HG03280 (cell line): ENCODE measurements at regions not wholly inside any gene's neighbourhood (a gene's known extent, or its start where the extent isn't known, plus 50 kb on each side); places are given as distances from the start of the nearest gene placed in this dataset.
"Not testable (repeated sequence)": the region's sequence is repeated elsewhere in the genome, so short reads cannot be mapped to it uniquely, and the experiment has no call there.

Source experiments
- ATAC-seq: cut with Tn5 transposase; IDR thresholded peaks from one replicate; pipeline ENCODE4 v1.9.1; 2021; ENCODE audit warnings: mild to moderate bottlenecking, moderate library complexity; ENCODE audit not compliant: unreplicated experiment

- ATAC-seq = no peak
Measured at GRCh38 chr13:78098249-78098648, 179.6 kb upstream of the EDNRB start.

GRCh38 chr13:78096221-78096620, 177.6 kb upstream of the EDNRB start:
- no peak for ATAC-seq

DNA sequence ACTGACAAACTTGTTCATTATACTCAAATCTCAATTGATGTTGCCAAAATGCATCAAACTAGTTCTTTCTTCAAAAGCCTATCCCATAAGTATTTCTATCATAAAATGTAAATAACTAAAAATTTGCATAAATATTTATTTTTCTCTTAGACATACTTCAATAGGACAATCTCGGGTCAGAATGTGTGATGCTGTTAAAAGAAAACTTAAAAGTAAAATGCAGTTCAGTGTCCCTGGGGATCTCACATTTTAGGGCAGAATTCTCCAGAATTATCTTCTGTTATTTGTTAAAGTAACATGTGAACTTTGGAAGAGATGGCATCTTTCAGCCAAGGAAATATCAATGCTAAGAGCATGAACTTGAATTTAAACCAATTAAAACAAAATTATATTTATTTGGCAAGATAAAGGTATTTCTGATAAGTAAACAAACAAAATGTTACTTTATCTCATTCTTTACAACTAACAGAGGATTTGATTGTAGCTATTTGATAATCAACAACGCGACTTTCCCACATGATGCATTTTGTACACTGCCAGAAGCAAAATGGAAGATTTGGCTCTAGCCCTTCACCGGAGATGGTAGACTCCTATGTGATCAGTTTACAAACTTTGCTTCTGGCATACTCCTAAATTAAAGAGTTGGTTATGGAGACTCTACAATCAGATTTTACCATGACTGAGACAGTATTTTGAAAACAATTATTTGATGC, 169.5 kb upstream of the EDNRB start:
- no peak for ATAC-seq

GRCh38 chr13:78085434-78086225, 167.0 kb upstream of the EDNRB start:
- no peak for ATAC-seq

GRCh38 chr13:78084401-78084800, 165.8 kb upstream of the EDNRB start:
- ATAC-seq = no peak

DNA sequence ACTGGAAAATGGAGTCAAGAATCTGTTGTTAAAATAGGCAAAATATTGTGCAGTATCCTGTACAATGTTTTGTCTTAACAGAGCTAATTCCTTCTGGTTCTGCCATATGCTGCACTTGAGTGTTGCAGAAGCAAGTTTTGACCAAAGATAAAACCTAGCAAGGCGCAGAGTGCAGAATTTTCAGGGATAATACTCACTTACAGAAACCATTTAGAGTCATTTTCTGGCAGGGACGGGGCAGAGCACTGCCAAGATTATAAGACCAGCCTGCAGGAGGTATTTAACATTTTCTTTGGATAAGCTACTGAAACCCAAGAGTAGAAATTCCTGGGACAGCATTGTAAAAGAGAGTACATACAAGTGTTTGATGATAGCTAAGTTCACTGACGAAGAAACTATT, 159.5 kb upstream of the EDNRB start:
- no peak for ATAC-seq

DNA sequence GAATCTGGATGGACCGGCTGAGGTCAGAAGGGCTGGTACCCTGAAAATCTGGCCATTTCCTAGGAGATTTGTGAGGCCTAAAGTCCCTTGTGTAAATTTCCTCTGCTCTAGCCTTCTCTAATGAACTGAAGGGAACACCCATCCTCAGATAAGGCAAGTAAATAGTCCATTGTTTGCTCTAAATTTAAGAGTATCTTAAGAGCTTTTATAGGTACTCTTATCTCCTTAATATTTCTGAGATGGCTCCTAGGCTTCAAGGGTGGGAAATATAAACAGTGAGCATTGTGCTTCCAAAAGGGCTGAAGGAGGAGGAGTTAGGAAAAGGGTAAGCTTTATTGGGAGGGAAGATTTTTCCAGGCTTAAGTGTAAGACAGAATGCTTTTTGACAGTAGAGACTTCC, 148.7 kb upstream of the EDNRB start:
- ATAC-seq = no peak

DNA sequence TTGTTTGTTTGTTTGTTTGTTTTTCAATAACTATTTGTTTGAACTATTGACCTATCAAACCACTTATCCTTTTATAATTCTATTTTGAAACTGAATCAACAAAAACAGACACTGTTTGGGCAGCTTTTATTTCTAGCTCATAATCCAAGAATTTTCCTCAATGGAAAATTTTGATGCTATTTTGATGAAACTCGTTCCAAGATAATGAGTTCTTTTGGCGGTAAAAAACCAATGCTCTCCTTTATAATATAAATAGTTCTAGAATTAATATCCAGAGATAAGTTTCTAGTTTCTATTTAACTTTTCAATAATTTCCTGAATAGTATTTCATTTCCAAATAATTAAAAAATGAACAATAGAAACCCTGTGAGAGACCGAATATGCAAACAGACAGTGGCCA, 146.5 kb upstream of the EDNRB start:
- no peak for ATAC-seq

- no peak for ATAC-seq
Measured at GRCh38 chr13:78061806-78062205, 143.2 kb upstream of the EDNRB start.

DNA sequence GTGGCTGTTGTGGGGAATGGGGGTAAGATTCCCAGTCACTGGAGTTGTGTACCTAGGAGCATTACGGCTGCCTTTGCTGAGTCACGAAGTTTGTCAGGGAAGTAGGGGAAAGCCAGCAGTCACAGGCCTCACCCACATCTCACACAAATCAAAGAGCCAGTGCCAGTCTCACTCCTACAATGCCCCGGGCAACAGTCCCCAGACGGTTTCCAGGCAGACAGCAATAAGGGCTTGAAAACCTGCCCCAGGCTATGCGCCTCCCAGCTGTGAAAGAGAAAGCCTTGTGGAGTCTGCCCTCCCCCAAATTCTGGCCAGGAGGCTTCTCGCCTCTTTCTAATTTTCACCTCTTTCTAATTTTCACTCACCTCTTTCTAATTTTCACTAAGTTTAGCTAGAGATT, 142.3 kb upstream of the EDNRB start:
- ATAC-seq = no peak

DNA sequence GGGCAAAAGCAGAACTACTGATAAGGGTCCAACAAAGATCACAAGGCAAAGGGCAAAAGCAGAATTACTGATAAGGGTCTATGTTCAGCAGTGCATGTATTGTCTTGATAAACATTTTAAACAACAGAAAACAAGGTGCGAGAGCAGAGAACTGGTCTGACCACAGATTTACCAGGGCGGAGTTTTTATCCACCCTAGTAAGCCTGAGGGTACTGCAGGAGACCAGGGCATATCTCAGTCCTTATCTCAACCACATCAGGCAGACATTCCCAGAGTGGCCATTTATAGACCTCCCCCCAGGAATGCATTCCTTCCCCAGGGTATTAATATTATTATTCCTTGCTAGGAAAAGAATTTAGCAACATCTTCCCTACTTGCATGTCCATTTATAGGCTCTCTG, 138.2 kb upstream of the EDNRB start:
- not testable (repeated sequence) for ATAC-seq

DNA sequence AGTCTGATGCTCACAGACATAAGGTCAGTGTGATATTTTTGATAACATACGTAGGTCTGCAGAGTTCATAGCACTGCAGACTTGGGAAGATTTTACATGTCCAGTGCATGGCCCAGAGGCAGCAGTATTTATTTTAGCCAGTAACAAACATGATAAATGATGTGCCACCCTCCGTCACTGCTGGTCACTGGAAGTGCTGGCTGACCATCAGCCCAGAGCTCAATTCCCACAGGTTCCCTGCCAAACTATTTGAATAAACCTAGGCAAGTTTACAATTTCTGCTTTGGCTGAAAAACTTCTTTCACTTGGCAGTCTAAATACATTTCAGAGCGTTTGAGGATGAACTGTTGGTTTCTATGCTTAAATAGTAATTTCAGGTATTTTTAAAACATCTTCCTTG, 135.5 kb upstream of the EDNRB start:
- no peak for ATAC-seq

GRCh38 chr13:78047151-78047550, 128.5 kb upstream of the EDNRB start:
- ATAC-seq = no peak

DNA sequence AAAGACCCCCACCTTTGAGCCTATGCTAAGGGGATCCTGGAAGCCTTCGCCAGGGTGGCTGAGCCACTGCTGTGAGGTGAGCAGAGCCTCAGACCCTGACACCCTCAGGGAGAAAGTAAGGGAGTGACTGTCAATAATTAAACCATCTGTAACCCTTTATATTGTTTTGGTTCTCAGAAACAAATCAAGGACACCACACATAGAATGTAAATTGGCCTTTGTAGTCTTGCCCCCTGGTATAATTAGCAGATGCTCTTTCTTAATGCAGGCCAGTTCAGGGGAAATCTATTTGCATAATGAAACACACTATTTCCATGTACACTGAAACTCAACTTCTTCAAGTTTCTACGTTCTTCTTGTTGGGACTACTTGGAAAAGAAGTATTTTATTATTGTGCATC, 127.7 kb upstream of the EDNRB start:
- ATAC-seq = no peak

DNA sequence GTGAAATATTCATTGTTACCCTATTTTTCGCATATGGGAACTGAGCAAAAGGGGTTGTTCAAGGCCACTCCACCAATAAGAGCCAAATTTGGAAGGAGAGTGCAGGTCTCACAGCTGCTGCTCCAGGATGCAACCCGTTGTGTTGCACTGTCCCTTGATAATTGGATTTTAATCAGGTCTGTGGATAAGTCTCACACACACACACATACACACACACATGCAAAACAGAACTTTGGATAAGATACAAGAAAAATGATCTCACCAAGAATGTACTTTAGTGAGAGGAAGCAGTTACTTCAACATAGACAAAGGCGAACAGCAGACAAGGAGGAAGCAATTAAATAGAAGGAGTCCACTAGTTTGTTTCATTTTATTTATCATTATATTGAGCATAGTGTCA, 127.3 kb upstream of the EDNRB start:
- no peak for ATAC-seq

GRCh38 chr13:78041366-78041765, 122.7 kb upstream of the EDNRB start:
- ATAC-seq = not testable (repeated sequence)

- ATAC-seq = no peak
Measured at GRCh38 chr13:78040205-78040830, 121.7 kb upstream of the EDNRB start.

- no peak for ATAC-seq
Measured at GRCh38 chr13:78036841-78037240, 118.2 kb upstream of the EDNRB start.

DNA sequence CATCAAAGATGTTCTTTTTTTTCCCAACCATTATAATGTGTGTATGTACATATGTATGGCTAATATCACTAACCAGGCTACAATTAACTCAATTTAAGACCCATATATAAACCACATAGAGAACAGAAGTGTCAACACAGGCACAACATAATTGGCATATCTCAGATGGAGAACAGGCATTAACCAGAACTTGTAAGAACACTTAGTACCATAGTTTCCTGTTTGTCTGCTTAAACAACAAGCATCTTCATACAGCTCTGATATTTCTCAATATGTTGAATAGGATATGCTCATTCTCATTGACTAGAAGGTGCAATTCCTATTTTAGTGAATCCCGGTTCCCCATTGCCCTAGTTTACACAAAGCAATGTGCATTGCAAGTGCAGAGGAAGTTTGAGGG, 116.9 kb upstream of the EDNRB start:
- no peak for ATAC-seq

- no peak for ATAC-seq
Measured at GRCh38 chr13:78033509-78033908, 114.9 kb upstream of the EDNRB start.

GRCh38 chr13:78032132-78032531, 113.5 kb upstream of the EDNRB start:
- ATAC-seq = no peak

DNA sequence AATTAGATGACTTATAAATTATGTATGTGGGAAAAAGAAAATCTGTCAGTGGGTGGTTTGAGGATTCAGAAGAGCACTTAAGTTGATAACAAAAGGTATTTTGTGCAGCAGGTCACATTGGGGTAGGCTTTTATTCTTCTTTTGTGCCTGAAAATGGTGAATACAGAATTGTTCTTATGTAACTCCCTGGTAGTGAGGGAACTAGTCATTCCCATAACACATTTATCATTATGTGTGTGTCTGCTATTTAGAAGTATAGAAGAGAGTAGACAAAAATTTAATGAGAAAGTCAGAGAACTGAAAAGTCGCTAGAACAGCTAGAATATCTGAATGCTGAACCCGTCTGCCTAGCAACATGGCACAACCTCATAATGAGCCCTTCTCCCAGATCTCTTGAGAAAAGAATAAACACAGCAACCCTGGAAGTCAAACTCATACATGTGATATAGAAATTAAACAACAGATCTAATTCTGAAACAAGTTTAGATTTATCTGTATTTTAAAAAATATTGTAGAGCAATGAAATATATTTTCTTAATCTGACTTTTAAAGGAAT, 111.8 kb upstream of the EDNRB start:
- ATAC-seq = no peak
